LHCN-M2 (cell line): ENCODE measurements at regions not wholly inside any gene's neighbourhood (a gene's known extent, or its start where the extent isn't known, plus 50 kb on each side); places are given as distances from the start of the nearest gene placed in this dataset.

ENCODE experiments used
- DNase-seq: peaks from one replicate; pipeline ENCODE4 v3.0.0-alpha.2; 2012; ENCODE audit warnings: low read depth

DNA sequence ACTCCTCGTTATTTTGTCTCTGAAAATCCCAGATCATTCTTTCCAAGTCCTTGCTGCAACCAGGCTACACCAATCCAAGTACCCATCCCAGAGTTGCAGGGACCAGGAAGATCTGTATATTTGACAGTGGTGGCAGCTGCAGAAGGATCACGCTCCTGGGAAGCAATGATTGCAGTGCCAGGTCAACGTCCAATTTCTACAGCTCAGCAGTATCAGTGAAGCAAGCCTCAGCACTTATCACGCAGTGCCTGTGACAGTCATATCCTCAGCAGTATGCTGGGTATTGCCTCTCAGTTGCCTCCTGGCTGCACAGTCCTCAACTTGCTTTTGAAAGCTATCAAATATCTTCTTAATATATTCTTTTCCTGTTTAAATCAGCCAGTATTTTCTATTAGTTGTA, 66.7 kb downstream of the BARHL2 start:
- no peak for DNase-seq

DNA sequence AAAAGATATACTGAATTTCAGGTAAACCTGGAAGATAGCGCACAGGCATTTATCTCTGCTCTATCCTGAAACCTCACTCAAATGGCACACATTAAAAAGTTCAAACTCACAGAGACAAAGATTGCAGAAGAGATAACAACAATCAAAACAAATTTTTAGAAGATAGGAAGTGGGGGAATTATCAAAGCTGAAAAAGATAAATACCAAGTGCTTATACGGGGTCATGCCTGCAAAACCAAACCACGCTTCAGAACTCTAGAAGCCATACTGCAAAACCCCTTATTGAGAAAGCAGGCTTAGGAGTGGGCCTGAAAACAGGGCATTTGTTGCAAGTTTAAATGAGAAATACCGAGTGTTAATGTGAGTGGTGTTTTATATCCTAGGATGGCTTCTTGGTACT, 76.8 kb downstream of the BARHL2 start:
- no peak for DNase-seq

DNA sequence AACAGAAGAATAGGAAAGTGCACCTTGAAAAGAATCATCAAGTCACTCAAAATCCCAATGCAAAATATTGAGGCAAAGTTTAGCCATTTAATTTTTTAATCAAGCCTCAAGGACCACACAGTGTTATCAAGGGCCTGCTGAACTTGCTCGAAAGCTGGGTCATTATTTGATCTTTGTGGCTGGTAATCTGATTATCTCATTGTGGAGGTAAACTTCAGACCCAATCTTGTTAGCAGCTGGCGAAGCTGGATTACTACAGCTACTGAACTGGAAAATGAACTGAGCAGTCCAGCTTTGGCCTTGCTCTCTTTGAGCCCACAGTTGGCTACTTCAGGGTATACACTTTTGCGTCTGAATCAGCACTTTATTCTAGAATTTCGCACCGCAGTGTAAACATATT, 94.4 kb downstream of the BARHL2 start:
- no peak for DNase-seq

DNA sequence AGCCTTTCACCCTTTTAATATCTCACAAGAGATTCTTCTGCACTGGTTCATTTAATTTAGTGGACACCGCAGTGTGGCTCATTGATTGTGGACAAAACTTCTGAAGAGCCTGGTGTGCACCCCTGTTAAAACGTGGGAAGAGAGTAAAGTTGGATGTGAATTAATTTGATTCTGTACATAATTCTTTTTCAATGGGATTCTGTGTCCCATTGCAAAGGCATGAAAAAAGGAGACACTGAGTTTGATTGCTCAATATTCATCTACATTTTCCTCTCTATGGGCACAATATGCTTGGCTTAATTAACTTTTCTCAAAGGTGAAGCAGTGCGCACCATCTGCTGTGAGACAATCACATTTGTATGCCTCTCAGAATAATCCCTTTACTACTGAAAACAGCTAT, 95.1 kb downstream of the BARHL2 start:
- DNase-seq, result no peak

DNA sequence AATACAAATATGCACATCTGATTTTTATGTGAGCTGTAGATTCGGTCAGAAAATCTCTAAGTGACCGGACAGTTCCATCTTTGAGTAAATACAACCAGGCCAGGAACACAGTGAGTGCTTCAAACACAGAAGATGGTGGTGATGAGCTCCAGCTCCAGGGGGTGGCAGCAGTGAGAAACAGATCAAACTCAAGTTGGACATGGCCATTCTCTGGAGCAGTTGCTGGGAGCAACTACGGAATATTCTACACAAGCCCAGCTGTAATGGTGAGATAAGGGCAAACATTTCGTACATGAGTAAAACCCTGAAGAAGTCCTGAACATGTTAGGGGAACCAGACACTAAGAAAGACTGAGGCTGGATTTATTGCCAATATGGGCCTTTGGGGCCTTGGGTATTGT, 100.7 kb downstream of the BARHL2 start:
- peak; percentile 13 for DNase-seq

DNA sequence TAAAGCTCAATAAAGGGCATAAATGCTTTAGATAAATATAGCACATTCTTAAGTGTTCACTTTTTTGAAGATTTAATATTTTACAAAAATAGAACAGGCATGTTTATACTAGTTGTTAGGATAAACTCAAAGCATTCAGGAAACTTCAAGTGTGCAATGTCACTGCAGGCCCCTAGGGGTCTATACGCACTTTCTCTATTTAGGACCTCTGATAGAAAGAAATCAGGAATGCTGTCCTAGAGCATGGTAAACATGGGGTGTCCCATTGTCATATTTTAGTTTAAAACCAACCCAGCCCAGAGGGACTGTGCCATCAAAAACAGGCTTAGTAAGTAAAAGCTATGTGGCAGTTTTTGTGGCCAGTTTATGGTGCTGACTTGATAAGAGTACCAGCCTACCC, 102.2 kb downstream of the BARHL2 start:
- no peak for DNase-seq

DNA sequence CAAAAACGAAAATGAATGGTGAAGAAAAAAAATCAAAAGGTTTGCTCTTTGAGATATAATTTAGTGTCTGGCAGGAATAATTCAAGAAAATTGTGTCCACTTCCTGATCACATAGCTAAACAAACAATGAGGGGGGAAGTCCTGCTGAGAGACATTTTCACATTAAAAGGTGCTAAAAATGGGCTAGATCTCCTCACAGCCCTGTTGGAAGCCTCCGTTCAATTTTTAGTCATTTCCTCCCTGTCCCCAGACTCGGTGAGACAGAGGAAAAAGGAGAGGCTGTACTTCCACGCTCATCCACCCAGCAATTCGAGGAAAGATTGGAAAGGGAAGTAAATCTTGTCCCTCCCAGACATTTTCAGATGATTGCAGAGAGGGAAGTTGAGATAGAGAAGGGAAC, 103.7 kb downstream of the BARHL2 start:
- no peak for DNase-seq

DNA sequence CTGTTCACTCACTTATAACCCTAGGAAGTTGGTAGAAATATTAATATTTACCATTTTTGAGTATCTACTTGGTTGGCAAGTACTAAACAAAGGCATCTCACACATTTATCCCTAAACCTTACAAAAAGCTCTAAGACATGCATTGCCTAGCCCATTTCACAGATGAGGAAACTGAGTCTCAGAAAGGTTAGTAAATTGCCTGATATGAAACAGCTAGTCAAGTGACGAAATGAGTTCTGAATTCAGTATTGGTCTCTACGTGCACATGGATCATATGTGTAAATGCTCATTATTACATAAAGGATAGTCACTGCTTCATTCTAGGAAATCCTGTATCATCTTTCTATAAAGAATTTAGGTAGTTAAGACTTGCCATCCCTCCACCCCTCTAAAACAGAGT, 105.1 kb downstream of the BARHL2 start:
- DNase-seq, result no peak

DNA sequence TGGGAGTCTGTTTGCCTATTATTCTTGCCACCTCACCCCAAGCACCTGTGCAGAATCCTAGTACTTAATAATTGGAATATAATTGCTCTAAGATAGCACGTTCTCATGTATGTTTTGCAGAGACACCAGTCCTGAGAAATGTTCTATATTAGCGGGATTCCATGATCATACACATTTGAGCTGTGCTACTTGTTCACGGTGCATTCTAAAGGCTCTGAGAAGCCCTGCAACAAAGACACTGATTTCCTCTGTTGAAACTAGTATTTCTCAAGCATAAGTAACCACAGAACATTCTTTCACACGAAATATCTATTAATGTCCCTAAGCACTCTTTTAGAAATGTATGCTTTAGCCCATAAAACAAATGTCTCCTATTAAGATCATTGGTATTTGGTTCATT, 109.4 kb downstream of the BARHL2 start:
- DNase-seq, result no peak

DNA sequence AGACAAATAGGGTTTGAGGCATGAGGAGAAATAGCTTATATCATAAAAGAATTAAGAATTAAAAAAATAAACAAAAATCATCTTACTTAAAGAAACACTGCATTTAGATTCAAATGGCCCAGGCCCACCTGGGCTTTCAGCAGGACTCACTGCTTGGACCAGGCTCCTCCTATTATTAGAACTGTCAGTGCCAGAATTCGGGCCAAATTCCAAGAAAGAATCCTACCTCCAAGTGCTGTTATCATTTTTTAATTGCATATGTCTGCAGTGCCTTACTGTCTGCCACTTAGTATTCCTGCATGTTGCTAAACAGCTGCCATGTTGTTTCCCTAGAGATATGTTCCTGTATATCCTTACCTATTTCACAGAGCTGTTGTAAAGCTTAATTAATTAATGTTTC, 112.0 kb downstream of the BARHL2 start:
- no peak for DNase-seq

DNA sequence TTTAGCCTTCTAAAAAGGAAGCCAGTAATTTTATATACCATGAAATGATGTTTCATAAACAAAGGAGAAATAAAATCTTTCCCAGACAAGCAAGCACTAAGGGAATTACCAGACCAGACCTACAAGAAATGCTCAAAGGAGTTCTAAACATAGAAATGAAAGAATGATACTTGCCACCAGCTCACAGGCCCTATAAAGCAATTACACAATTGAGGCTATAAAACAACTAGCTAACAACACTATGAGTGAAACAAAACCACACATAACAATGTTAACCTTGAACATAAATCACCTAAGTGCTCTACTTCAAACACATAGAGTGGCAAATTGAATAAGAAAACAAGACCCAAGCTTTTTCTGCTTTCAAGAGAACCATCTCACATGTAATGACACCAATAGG, 123.8 kb downstream of the BARHL2 start:
- DNase-seq, result no peak

DNA sequence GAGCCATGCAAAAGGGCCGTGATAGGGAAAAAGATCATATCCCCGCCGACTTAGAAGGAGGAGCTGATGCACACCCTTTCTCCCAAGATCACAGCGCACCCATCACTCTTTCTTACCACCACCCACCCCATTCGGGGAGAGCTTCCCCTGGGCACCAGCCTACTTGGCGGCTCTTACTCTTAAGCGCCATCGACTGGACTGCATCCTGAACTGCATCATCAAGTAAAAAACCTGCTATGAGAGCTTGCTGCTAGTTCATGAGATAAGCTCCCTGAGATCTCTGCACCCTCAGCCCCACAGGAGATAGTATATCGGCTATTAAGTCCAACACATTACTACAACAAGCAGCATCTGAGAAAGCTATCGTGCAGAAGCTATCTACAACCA, 125.1 kb downstream of the BARHL2 start:
- no peak for DNase-seq

DNA sequence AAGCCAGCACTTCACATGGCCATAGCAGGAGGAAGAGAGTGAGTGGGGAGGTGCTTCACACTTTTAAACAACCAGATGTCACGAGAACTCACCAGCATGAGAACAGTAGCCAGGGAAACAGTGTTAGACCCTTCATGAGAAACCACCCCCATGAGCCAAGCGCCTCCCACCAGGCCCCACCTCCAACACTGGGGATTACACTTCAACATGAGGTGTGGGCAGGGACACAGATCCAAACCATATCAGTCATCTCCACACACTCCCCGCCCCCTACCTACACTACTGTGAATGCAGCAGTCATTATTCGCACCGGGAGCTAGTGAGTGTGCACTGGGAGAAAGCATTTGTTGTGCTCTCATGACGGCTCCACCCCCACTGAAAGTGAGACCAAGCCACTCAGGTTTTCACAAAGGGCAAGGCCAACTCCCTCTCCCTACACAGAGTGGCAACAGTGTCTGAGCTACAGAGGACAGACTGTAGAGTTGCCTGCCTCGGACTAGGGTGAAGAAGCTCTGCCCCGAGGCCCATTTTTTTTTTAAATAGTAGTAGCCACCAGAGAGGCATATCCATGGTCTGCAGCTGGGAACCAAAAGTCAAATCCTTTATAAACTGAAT, 125.6 kb downstream of the BARHL2 start:
- DNase-seq, result no peak

DNA sequence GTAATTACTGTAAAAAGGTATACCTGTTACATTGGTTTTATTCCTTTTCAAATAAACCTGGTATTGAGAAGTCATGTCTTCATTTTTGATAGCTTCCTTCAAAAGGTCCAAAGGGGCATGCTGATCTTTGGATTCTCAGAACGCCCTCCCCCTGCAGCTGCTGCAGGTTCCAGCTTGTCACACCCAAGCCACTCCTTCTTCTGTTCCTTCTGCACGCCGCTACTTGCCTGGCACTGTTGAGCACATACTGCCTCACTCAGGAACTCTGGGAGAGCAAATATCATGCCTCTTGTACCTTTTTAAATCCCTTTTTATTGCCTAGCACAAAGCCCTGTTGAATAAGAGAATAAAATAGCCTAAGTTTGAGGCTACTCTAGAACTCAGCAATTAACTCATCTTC, 136.9 kb downstream of the BARHL2 start:
- no peak for DNase-seq

DNA sequence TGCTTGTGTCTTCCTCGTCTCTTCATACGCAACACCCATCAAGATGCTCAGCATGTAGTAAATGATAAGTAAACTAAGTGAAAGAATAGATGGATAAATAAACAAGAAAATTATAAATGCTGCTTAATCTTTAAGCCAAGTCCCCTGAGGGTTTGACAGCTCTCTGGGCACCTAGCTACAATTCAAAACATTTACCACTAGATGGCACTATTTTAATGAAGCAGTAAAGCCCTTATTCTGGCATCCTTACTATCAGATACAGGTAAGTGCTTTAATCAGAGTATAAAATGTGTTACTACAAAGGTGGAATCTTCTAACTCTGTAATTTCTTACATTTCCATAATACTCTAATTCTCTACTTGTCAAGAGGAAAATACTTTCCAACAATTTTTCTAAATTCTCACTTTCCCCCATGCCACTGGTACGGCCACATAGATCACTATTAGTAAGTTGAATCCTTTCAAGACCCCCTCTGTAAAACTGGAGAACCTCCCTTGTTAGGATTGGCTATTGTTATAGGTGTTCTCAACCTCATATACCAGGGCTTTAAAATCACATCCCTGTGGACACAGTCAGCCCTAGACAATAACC, 137.8 kb downstream of the BARHL2 start:
- peak; percentile 31 for DNase-seq

DNA sequence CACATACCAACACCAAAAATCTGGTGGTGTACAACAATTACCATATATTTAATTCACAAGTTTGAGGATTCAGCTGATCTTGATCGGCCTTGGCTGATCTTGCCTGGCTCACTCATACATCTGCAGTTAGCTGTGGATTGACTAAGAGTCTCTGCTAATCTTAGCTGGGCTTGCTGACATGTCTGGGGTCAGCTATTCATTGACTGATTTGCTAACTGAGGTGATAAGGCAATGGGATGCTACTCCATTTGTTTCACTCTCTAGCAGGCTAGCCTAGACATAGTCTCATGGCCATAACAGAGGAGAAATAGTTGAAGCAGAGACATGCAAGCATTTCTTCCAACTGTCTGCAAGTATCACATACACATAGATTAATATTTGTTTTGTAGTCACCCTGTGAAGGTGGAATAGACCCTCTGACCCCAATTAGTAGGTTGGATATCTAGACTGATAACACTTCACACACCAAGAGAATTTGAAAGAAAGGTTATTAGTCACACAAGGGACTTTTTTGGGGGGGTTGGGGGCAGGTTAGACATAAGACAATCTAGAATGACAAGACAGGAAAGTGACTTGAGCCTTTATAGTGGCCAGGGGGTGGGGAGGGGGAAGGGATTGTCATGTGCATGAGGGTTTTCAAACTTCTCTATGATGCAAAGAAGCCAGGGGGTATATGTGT, 142.3 kb downstream of the BARHL2 start:
- DNase-seq, result no peak

DNA sequence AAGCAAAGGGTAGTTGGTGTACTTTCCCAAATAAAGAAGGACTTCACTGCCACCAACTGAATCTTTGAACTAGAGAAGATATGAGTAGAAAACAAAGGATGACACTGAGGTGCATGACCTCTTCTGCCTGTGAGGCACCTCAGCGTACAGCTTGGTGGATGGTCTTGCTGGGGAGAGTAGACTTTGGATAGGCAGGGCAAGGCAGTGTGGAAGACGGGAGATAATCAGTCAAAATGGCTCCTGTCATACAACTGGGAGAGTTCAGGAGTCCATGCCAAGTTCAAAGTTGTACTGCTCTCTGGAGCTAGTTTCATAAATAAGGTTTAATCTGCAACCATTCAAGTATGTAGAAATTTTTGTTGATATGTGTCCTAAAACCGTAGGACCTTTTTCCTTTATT, 143.4 kb downstream of the BARHL2 start:
- no peak for DNase-seq

DNA sequence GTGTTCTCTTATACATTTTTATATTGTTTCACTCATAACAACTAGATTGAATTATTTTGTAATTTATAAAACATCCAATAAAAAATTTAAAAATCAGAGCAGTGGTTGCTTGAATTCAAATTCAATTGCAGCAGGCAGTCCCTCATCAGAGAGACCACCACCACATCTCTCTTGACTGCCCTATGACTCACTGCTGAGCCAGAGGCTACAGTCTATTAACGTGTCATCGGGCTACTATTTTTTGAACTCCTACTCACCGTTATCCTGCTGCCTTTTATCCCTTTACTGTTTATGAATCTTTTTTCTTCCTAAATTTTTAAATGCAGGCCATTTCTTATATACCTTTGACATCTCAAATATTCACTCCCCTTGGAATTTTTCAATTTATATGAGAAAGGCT, 144.7 kb downstream of the BARHL2 start:
- no peak for DNase-seq

DNA sequence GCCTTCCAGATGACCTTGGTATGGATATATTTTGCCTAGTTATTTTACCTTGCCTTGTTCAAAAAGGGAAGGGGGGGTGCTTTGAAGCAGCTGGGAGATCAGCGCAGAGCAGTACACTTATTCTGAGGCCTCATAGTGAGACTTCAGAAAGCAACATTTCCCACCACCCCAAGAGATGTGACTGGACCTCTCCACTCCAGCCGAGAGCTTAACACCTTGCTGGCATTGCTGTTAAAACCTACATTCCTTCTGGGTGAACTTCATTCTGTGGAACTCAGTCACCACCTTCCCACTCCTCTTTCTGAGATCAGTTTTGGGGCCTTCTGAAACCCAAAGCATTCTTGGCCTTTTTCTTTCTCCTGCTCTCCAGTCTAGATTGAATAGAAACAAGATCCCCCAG, 148.7 kb downstream of the BARHL2 start:
- no peak for DNase-seq

DNA sequence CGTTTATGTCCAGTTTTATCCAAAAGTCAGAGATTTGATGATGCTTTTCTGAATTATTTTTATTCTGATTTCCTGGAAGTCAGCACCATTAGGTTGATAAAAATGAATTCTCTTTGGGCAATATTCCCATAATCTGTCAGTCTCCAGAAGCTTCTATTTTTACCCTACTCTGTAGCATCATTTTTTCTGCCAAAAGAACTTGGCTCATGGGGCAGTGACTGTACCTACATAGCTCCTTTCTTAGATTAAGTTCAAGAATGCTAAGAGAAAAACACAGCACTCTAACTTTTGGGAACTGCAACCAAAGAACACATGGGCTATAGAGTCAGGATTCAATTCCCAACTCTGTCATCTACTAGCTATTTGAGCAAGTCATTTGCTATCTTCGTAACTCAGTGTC, 152.9 kb downstream of the BARHL2 start:
- no peak for DNase-seq

DNA sequence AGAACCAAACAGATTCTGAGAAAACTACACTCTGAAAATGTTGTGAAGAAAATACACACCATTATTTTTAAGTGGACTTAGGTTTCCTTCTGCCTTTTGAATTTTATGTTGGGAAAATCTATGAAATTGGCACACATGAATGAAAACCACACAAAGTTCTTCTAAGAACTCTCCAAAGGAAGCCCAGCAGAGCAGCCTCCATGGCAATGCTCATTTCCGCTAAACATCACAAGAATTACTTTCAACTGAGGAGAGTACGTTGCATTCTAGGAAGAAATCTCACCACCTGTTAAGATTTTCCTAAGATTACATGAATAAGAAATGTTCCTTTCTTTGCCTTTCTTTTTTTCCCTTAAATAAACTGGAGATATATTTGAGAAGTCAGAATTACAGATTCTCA, 154.2 kb downstream of the BARHL2 start:
- no peak for DNase-seq

DNA sequence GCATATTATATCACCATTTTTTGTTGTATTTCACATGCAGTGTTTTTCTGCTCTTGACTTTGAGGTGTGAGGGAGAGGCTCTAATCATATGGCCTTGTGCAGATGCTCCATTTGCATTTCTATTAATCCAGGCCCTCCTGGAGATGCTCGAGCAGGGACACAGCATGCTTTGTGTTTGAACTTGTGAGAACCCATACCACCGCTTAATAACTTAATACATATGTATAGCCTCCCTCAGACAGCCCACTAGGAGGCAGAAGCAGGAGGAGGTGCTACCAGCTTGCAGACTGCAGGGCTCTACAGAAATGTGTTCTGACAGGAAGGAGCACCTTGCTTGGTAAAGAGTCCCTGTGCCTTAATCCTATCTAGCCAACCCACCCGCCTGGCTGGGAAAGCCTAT, 155.2 kb downstream of the BARHL2 start:
- no peak for DNase-seq

DNA sequence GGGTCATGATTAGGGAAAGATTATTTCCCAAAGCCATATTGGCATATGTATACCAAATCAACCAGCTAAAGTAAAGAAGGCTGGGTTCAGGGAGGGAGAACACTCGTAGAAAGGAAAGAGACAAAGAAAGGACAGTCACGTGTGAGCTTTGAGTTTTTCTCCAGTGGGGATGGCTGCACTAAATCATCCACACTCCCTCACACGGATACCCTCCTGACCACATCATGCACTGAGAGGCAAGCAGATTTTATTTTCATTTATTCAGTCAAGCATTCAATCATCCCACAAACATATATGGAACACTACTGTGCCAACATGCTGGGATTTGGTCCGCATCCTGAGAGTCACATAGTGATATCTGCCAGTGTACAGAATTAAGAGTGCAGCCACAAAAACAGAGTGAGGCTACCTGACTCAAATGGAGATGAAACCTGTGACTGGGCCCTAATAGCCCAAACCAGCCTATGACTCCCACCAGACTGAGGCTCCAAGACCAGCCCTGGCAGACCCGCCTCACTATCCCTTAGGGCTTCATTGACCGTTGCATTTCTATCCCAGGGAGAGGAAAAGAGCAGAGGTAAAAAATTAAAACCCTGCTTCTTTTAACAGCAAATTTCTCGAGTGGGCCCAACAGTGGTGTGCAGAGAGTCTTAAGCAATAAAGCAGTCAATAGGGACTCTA, 155.9 kb downstream of the BARHL2 start:
- DNase-seq, result no peak
